Stimulated activated effector memory CD8-positive, alpha-beta T cell treated with anti-CD3 and anti-CD28 coated beads, Interleukin-12 subunit alpha, Interleukin-12 subunit beta, amount 100 ng/mL, for 72 hours (primary cell): ENCODE measurements at regions not wholly inside any gene's neighbourhood (a gene's known extent, or its start where the extent isn't known, plus 50 kb on each side); places are given as distances from the start of the nearest gene placed in this dataset.
"Not testable (repeated sequence)": the region's sequence is repeated elsewhere in the genome, so short reads cannot be mapped to it uniquely, and the experiment has no call there.

Experiments used
- ATAC-seq: fragments of 150-1000 bp; cut with Tn5 transposase; 2 replicates; pipeline ENCODE4 v1.10.0; 2021
- DNase-seq, 2 donors: peaks; one replicate each; pipeline ENCODE4 v3.0.0; 2021 to 2022; ENCODE audit warnings: low spot score in 2 of 2
- H3K27ac Mint-ChIP-seq: one replicate; pipeline ENCODE4 v1.8.0; 2022; ENCODE audit warnings: mild to moderate bottlenecking, mixed read lengths
- H3K36me3 Mint-ChIP-seq: one replicate; pipeline ENCODE4 v1.8.0; 2022; ENCODE audit warnings: mild to moderate bottlenecking, mixed read lengths
- H3K4me1 Mint-ChIP-seq: one replicate; pipeline ENCODE4 v1.8.0; 2022; ENCODE audit warnings: mixed read lengths
- H3K4me3 Mint-ChIP-seq: one replicate; pipeline ENCODE4 v1.8.0; 2022; ENCODE audit warnings: mild to moderate bottlenecking, mixed read lengths
- H3K9me3 Mint-ChIP-seq: one replicate; pipeline ENCODE4 v1.8.0; 2022; ENCODE audit warnings: mixed read lengths

DNA sequence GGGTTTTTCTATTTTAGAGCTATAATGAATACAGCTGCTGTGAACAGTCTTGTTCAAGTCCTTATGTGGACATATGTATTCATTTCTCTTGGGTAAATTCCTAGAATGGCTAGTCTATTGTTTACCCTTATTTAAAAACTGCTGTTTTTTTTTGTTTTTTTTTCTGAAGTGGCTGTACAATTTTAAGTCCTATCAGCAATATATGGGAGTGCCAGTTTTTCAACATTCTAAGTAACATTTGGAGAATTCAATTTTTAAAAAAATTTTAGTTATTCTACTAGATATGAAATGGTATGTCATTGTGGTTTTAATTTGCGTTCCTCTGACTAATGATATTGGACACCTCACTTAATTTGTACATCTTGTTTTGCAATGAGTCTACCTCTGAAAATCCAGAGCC lies 349.7 kb downstream of the SATB2 start:
- H3K36me3 Mint-ChIP-seq: no peaks in the 10 kb centered on the region
- H3K9me3 Mint-ChIP-seq: peaks cover 3% of the 10 kb centered on the region
- no peaks in the 10 kb centered on the region for H3K4me1 Mint-ChIP-seq
- H3K27ac Mint-ChIP-seq: no peak overlapping the region
- no peak for ATAC-seq
- no peak for DNase-seq
- H3K4me3 Mint-ChIP-seq: no peak overlapping the region

- no peak overlapping the region for H3K4me3 Mint-ChIP-seq
- H3K4me1 Mint-ChIP-seq: no peaks in the 10 kb centered on the region
- H3K27ac Mint-ChIP-seq: no peak overlapping the region
- H3K36me3 Mint-ChIP-seq: no peaks in the 10 kb centered on the region
- DNase-seq (no peak), ATAC-seq (no peak)
- H3K9me3 Mint-ChIP-seq: peaks cover 3% of the 10 kb centered on the region
Observed at GRCh38 chr2:199105826-199106225, 351.9 kb downstream of the SATB2 start.

DNA sequence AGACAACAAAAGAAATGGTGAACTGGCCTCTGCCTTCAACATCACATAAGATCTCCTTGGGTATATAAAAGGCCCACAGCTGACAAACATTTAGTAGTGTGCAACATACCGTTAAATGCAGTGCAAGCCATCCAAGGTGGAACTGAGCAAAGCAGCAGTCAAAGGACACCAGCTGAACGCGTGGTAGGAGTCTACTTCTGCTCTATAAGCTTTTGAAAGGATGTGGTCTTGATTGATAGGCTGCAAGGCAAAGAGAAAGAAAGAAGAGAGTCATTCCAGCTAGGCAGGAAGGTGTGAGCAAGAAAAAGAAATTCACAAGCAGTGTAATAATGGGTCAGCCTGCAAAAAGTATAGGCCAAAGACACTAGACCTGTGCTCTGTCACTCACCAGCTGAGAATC lies 356.3 kb downstream of the SATB2 start:
- ATAC-seq: no peak
- Mint-ChIP-seq H3K4me3 (no peak overlapping the region), H3K9me3 (peaks cover 3% of the 10 kb centered on the region), H3K36me3 (no peaks in the 10 kb centered on the region), H3K27ac (no peak overlapping the region), H3K4me1 (no peaks in the 10 kb centered on the region)
- no peak for DNase-seq

GRCh38 chr2:199100326-199101110 lies 357.2 kb downstream of the SATB2 start:
- Mint-ChIP-seq H3K4me1 (no peaks in the 10 kb centered on the region), H3K36me3 (no peaks in the 10 kb centered on the region), H3K9me3 (peaks cover 3% of the 10 kb centered on the region), H3K4me3 (no peak overlapping the region), H3K27ac (no peak overlapping the region)
- DNase-seq (no peak), ATAC-seq (no peak)

DNA sequence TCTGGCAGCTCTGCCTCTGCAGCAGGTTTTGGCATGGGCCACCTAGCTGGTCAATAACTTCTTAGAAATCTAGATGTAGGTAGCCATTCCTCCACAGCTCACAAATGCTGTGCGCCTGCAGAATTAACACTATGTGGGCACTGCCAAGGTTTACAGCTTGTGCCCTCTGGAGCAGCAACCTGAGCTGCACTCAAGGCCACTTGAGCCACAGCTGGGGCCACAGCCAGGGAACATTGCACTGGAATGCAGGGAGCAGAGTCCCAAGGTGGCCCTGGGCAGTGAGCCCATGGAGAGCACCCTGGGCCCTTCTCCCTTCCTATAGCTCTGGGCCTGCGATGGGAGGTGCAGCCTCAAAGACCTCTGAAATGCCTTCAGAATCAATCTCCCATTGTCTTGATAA lies 365.3 kb downstream of the SATB2 start:
- H3K4me1 Mint-ChIP-seq: no peaks in the 10 kb centered on the region
- no peak overlapping the region for H3K4me3 Mint-ChIP-seq
- H3K9me3 Mint-ChIP-seq: peaks cover 6% of the 10 kb centered on the region
- no peaks in the 10 kb centered on the region for H3K36me3 Mint-ChIP-seq
- DNase-seq (no peak), ATAC-seq (peak; percentile 24)
- no peak overlapping the region for H3K27ac Mint-ChIP-seq

GRCh38 chr2:199085261-199085660 lies 372.5 kb downstream of the SATB2 start:
- Mint-ChIP-seq H3K27ac (no peak overlapping the region), H3K4me1 (no peaks in the 10 kb centered on the region), H3K9me3 (no peaks in the 10 kb centered on the region), H3K4me3 (no peak overlapping the region), H3K36me3 (no peaks in the 10 kb centered on the region)
- DNase-seq (no peak), ATAC-seq (no peak)

DNA sequence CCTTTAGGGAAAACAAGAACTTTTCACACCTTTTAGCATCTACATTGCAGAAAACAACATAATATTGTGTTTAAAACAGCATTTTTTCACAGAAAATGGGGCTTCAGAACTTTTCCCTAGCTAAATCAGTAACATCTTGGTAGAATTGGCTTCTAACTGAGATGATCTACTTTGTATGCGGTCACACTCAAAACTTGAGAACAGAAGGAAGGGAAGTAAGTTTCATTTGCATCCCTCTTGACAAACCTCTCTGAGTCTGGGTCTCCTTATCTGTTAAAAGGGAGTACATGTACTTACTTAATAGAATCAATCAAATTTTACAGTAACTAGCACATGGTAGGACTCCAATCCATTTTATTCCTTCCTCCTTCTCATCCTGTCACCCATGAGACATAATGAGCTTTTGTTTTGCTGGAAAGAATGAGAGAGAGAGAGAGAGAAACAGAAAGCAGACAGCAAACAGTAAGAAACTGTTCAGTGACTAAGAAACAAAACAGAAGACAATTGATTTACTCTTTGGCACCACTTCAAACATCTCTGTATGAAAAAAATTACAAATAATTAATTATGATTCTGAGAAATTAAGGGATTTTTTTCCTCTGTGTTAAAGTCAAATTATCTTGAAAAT lies 387.3 kb downstream of the SATB2 start:
- Mint-ChIP-seq H3K4me1 (no peaks in the 10 kb centered on the region), H3K4me3 (no peak overlapping the region), H3K9me3 (peaks cover 6% of the 10 kb centered on the region), H3K36me3 (no peaks in the 10 kb centered on the region), H3K27ac (no peak overlapping the region)
- ATAC-seq (no peak), DNase-seq (no peak)

DNA sequence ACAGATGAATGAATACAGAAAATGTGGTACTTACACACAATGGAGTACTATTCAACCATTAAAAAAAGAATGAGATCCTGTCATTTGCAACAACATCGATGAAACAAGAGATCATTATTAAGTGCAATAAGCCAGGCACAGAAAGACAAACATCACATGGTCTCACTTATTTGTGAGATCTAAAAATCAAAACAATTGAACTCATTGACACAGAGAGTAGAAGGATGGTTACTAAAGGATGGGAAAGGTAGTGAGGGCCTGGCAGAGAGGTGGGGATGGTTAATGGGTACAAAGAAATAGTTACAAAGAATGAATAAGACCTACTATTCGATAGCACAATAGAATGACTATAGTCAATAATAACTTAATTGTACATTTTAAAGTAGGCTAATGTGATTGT lies 393.5 kb downstream of the SATB2 start:
- DNase-seq: no peak
- peaks cover 17% of the 10 kb centered on the region for H3K9me3 Mint-ChIP-seq
- ATAC-seq: no peak

DNA sequence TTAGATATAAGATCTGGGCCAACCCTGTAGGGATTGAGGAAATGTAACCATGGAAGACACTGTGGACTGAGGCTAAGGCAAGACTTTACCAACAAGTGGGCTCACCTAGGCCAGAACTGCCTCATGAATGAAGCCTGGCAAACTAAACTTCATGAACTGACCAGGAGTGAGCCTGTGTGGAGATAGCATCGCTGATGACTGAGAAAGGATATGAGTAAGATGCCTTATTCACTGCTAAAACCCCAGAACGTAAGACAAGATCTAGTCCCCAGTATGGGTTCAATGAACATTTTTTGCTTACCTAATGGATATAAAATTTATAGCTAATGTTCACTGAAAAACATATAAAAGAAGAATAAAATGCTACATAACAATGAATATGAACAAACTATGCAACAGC lies 399.8 kb downstream of the SATB2 start:
- DNase-seq: no peak

More for the DNA sequence above, 393.5 kb downstream of the SATB2 start:
- Mint-ChIP-seq H3K4me3 (no peak overlapping the region), H3K36me3 (no peaks in the 10 kb centered on the region), H3K4me1 (no peaks in the 10 kb centered on the region), H3K27ac (no peak overlapping the region)

GRCh38 chr2:199055336-199055735 lies 402.4 kb downstream of the SATB2 start:
- ATAC-seq: no peak
- H3K4me3 Mint-ChIP-seq: no peak overlapping the region

More for the DNA sequence above, 399.8 kb downstream of the SATB2 start:
- no peaks in the 10 kb centered on the region for H3K4me1 Mint-ChIP-seq
- no peaks in the 10 kb centered on the region for H3K36me3 Mint-ChIP-seq
- peaks cover 22% of the 10 kb centered on the region for H3K9me3 Mint-ChIP-seq
- no peak overlapping the region for H3K4me3 Mint-ChIP-seq
- H3K27ac Mint-ChIP-seq: no peak overlapping the region
- no peak for ATAC-seq

DNA sequence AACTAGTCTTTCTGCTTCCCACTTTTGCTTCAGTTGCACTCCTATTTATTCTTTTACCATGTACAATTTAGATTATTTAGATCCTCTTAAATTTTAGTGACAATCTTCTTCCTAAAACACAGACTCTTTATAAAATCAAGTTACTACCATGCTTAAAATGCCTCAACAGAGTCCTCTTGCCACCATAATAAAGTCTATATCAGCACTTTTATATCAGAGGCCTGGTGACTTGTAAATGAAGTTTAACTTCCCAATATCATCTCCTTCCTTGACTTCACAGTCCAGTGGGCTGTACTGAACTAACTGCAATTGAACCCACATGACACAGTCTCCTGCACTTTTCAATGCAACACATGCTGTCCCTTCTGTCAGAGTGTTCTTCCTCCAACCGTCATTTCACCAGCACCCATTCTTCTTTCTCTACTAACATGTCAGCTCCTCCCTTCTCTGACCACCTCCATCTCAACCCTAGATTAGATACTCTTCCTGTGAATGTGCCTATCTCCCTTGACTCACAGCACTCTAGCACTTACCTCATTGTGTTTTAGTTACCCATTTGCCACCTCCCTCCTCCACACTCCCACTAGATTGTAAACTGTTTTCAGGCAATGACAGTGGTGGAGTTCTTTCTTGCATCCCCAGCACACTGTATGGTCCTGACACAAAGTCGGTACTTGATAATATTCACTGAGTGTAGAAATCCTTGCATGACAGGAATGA lies 414.9 kb downstream of the SATB2 start:
- Mint-ChIP-seq H3K9me3 (peaks cover 3% of the 10 kb centered on the region), H3K4me1 (no peaks in the 10 kb centered on the region), H3K27ac (no peak overlapping the region), H3K4me3 (no peak overlapping the region), H3K36me3 (no peaks in the 10 kb centered on the region)
- ATAC-seq (peak; percentile 28), DNase-seq (no peak)

More at GRCh38 chr2:199055336-199055735, 402.4 kb downstream of the SATB2 start:
- no peak for DNase-seq
- Mint-ChIP-seq H3K4me1 (no peaks in the 10 kb centered on the region), H3K27ac (no peak overlapping the region), H3K36me3 (no peaks in the 10 kb centered on the region), H3K9me3 (peaks cover 13% of the 10 kb centered on the region)

GRCh38 chr2:199040522-199040921 lies 417.2 kb downstream of the SATB2 start:
- Mint-ChIP-seq H3K4me3 (no peak overlapping the region), H3K27ac (no peak overlapping the region), H3K4me1 (no peaks in the 10 kb centered on the region), H3K36me3 (no peaks in the 10 kb centered on the region), H3K9me3 (peaks cover 5% of the 10 kb centered on the region)
- ATAC-seq (no peak), DNase-seq (no peak)

GRCh38 chr2:199033761-199034160 lies 424.0 kb downstream of the SATB2 start:
- not testable (repeated sequence) for H3K4me1 Mint-ChIP-seq, DNase-seq, H3K4me3 Mint-ChIP-seq

DNA sequence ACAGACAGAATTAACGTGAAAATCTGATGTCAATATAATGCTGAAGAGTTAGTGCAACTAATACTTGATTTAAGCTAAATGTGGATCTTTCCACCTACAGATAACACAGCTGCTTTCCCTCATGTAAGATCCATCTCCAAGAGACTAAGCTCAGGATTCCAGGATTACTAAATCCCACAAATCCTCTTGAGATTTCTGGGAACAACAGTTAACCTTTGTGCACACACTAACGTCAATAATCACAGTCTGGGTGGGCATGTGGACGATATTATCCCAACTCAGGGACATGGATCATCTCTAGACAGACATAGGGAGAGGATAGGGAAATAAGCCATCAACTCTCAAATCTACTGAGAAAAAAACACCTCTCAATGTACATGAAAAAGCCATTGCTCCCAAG lies 432.6 kb downstream of the SATB2 start:
- ATAC-seq (no peak), DNase-seq (no peak)
- H3K27ac Mint-ChIP-seq: no peak overlapping the region
- no peaks in the 10 kb centered on the region for H3K4me1 Mint-ChIP-seq
- no peak overlapping the region for H3K4me3 Mint-ChIP-seq
- H3K9me3 Mint-ChIP-seq: peaks cover 6% of the 10 kb centered on the region
- H3K36me3 Mint-ChIP-seq: no peaks in the 10 kb centered on the region

More at GRCh38 chr2:199033761-199034160, 424.0 kb downstream of the SATB2 start:
- H3K9me3 Mint-ChIP-seq: peaks cover 15% of the 10 kb centered on the region
- ATAC-seq, H3K27ac Mint-ChIP-seq, H3K36me3 Mint-ChIP-seq: not testable (repeated sequence)

- Mint-ChIP-seq H3K27ac (no peak overlapping the region), H3K4me1 (no peaks in the 10 kb centered on the region), H3K36me3 (no peaks in the 10 kb centered on the region), H3K9me3 (peaks cover 2% of the 10 kb centered on the region), H3K4me3 (no peak overlapping the region)
- ATAC-seq (no peak), DNase-seq (no peak)
Observed at GRCh38 chr2:199024224-199024623, 433.5 kb downstream of the SATB2 start.
